ENCODE measurements at regions not wholly inside any gene's neighbourhood (a gene's known extent, or its start where the extent isn't known, plus 50 kb on each side); places are given as distances from the start of the nearest gene placed in this dataset.
"Not testable (repeated sequence)": the region's sequence is repeated elsewhere in the genome, so short reads cannot be mapped to it uniquely, and the experiment has no call there.

- in situ Hi-C loops (cut with MboI; ENCODE audit: low pct_unique_long_range_greater_than_20kb, low sequenced_read_pairs) = no loop called here
Measured at GRCh38 chr4:138826322-138826721, 189.3 kb upstream of the NOCT start.

GRCh38 chr4:138821331-138821730 lies 194.2 kb upstream of the NOCT start:
- no peak for DNase-seq
- in situ Hi-C loops (cut with MboI; ENCODE audit: low pct_unique_long_range_greater_than_20kb, low sequenced_read_pairs) = no loop called here

More at GRCh38 chr4:138826322-138826721, 189.3 kb upstream of the NOCT start:
- DNase-seq = no peak

DNA sequence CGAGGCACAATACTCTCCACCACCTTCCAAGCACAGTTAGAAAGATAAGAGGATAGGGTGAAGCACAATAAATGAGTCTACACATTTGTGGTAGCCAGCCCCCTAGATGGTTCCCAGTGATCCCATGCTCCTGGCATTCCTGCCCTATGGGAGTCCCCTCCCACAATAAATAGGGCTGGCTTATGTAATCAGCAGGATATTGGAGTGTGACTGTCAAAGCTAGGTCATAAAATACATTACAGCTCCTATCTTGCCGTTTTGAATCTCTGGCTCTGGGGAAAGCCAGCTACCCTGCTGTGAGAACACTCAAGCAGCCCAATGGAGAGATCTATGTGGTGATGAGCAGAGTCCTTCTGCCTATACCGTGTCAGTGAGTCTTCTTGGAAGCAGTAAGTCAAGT lies 198.7 kb upstream of the NOCT start:
- in situ Hi-C loops (cut with MboI; ENCODE audit: low pct_unique_long_range_greater_than_20kb, low sequenced_read_pairs) = no loop called here
- DNase-seq = no peak

DNA sequence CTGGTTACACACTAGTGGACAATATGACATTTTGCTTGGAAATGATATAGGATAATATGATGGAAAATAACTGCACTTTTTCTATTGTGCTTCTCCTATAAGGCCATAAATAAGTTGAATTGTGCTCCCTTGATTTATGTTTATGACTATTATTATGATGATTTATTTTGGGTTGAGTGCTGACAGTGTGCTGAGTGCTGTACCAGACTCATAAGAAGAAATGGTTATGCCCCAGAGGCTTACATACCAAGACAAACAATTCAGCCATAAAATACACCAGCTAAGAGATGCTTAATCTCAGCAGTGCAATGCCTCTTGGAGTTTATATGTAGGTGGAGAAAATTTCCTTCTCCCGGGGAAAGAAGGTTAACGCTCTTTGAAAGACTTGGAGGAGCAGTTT lies 199.8 kb upstream of the NOCT start:
- no peak for DNase-seq

GRCh38 chr4:138805736-138806135 lies 209.8 kb upstream of the NOCT start:
- in situ Hi-C loops (cut with MboI; ENCODE audit: low pct_unique_long_range_greater_than_20kb, low sequenced_read_pairs) = no loop called here
- no peak for DNase-seq

More for the DNA sequence above, 199.8 kb upstream of the NOCT start:
- in situ Hi-C loops (cut with MboI; ENCODE audit: low pct_unique_long_range_greater_than_20kb, low sequenced_read_pairs) = no loop called here

GRCh38 chr4:138804711-138805110 lies 210.9 kb upstream of the NOCT start:
- in situ Hi-C loops (cut with MboI; ENCODE audit: low pct_unique_long_range_greater_than_20kb, low sequenced_read_pairs) = no loop called here
- no peak for DNase-seq

DNA sequence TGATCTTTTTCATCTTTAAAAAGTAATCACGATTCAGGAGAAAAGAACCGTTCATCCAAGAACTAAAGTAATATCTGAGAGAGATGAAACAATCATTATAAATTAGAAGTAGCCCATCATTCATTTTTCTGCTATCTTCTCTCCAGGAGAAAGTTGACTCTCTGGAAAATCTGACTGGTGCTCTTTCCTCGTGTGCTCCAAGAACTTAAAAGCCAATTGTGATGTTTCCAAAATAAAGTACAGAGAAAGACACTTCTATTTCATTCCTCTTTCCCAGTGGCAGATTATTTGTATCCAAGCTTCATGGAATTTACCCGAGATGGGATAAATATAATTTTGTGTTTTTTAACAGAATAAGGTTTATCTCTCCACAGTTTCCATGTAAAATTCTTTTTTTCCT lies 212.5 kb upstream of the NOCT start:
- in situ Hi-C loops (cut with MboI; ENCODE audit: low pct_unique_long_range_greater_than_20kb, low sequenced_read_pairs) = no loop called here
- no peak for DNase-seq

DNA sequence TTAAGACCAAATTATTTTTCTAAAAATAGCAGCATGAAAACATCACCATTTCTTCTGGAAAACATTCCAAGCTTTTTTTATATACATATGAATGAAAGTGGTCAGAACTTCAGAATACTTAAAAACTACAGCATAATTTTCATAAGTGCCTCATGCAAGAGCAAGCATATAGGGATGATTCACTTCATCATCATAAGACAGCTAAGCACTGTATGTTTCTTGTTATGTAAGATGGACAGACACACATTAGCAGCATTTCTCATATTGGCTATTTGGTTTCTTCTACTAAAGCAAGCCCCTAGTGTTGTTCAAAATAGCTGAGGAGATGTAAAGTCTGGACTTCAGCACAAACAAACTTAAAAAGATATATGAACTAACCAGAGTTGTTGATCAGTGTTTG lies 213.1 kb upstream of the NOCT start:
- no peak for DNase-seq
- in situ Hi-C loops (cut with MboI; ENCODE audit: low pct_unique_long_range_greater_than_20kb, low sequenced_read_pairs) = no loop called here

DNA sequence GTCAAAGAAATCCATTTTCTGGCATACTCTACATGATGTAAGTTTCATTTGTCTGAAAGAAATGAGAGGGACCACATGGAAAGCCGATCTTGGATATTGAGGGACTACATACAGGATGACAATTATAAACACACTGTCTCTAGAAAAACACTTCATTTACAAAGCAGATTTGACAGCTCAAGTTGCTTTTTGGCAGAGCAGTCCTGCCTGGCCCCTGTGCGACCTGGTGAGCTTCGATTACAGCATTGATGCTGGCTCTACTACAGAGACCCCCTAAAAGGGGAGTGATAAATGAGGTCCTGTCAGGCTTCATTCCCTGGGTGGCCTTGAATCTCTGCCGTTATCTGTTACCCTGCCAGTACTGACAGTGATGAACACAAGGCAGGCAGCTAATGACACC lies 215.2 kb upstream of the NOCT start:
- in situ Hi-C loops (cut with MboI; ENCODE audit: low pct_unique_long_range_greater_than_20kb, low sequenced_read_pairs) = no loop called here
- no peak for DNase-seq

- DNase-seq = no peak
- in situ Hi-C loops (cut with MboI; ENCODE audit: low pct_unique_long_range_greater_than_20kb, low sequenced_read_pairs) = no loop called here
Measured at GRCh38 chr4:138798404-138798803, 217.2 kb upstream of the NOCT start.

GRCh38 chr4:138797646-138798045 lies 217.9 kb upstream of the NOCT start:
- in situ Hi-C loops (cut with MboI; ENCODE audit: low pct_unique_long_range_greater_than_20kb, low sequenced_read_pairs) = no loop called here
- no peak for DNase-seq

- in situ Hi-C loops (cut with MboI; ENCODE audit: low pct_unique_long_range_greater_than_20kb, low sequenced_read_pairs) = no loop called here
- DNase-seq = no peak
Measured at GRCh38 chr4:138796761-138797160, 218.8 kb upstream of the NOCT start.

GRCh38 chr4:138790706-138791340 lies 224.8 kb upstream of the NOCT start:
- in situ Hi-C loops (cut with MboI; ENCODE audit: low pct_unique_long_range_greater_than_20kb, low sequenced_read_pairs) = no loop called here
- no peak for DNase-seq

- DNase-seq = no peak
- in situ Hi-C loops (cut with MboI; ENCODE audit: low pct_unique_long_range_greater_than_20kb, low sequenced_read_pairs) = no loop called here
Measured at GRCh38 chr4:138789796-138790195, 225.8 kb upstream of the NOCT start.

DNA sequence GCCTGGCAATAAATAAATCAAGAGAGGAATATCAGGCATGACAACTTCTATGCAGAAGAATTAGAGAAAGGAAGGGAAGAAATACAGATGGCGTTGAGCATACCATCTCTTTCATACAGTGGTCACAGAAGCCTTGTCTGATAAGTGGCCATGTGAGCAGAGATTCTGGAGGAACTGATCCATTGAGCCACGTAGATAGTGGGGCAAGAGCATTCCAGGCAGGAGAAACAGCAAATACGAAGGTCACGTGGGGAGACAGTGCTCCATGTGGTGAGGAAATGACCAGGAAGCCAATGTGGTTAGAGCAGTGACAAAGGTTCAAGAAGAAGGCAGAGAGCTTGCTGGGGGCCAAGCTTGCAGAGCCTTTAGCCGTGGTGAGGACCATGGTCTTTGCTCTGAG lies 226.7 kb upstream of the NOCT start:
- in situ Hi-C loops (cut with MboI; ENCODE audit: low pct_unique_long_range_greater_than_20kb, low sequenced_read_pairs) = no loop called here
- DNase-seq = no peak

DNA sequence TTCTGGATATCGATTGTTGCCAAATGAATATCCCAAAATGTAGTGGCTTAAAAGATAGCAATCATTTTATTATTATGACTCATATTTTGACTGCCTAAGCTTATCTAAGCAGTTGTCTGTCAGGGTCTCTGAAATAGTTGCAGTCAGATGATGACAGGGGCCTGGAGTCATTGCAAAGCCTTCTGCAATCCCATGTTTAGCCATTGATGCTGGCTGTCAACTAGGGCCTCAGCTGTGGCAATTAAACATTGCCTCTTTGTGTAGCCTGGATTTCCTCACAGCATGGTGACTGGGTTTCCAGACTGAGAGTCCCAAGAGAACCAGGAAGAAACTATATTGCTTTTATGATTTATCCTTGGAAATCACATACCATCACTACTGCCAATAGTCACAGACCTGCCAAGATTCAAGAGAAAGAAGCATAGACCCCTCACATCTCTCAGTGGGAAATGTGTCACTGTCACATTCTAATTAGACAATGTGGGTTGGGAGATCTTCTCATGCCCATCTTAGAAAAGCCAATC lies 227.3 kb upstream of the NOCT start:
- DNase-seq = no peak
- in situ Hi-C loops (cut with MboI; ENCODE audit: low pct_unique_long_range_greater_than_20kb, low sequenced_read_pairs) = no loop called here

DNA sequence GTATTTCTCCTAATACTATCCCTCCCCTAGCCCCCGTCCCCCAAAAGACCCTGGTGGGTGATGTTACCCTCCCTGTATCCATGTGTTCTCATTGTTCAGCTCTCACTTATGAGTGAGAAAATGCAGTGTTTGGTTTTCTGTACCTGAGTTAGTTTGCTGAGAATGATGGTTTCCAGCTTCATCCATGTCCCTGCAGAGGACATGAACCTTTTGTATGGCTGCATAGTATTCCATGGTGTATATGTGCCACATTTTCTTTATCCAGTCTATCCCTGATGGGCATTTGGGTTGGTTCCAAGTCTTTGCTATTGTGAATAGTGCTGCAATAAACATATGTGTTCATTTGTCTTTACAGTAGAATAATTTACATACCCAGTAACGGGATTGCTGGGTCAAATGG lies 235.8 kb upstream of the NOCT start:
- in situ Hi-C loops (cut with MboI; ENCODE audit: low pct_unique_long_range_greater_than_20kb, low sequenced_read_pairs); DNase-seq: not testable (repeated sequence)

DNA sequence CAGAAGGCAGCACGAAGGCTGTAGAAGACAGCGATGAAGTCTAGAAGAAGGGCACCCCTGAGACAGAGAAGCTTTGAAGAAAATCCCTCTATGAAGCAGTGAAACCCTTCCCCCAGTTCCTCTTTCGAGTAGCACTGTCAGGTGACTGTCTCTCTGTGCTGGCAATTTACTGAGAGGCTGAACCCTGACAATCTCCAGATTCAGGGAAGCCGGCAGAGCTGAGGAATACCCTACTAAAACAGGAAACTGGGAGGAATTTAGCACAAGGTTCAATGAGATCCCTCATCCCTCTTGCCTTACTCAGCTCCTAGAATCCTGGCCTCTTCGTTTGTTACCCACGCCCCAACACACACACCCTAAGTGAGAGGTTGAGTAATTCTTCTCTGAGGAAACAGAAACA lies 239.7 kb upstream of the NOCT start:
- peak; percentile 9 for DNase-seq
- in situ Hi-C loops (cut with MboI; ENCODE audit: low pct_unique_long_range_greater_than_20kb, low sequenced_read_pairs) = no loop called here

- in situ Hi-C loops (cut with MboI; ENCODE audit: low pct_unique_long_range_greater_than_20kb, low sequenced_read_pairs) = no loop called here
- DNase-seq = no peak
Measured at GRCh38 chr4:138775489-138775888, 240.1 kb upstream of the NOCT start.

- in situ Hi-C loops (cut with MboI; ENCODE audit: low pct_unique_long_range_greater_than_20kb, low sequenced_read_pairs) = no loop called here
- no peak for DNase-seq
Measured at GRCh38 chr4:138774940-138775339, 240.6 kb upstream of the NOCT start.

DNA sequence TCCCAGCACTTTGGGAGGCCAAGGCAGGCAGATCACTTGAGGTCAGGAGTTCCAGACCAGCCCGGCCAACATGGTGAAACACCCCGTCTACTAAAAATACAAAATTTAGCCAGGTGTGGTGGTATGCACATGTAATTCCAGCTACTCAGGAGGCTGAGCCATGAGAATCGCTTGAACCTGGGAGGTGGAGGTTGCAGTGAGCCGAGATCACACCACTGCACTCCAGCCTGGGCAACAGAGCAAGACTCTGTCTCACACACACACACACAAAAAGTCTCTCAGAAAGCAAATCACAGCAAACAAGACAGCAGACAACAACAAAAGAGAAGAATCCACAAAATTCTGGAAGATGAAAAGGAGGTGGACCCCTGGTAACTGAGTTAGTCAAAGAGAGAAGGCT lies 241.5 kb upstream of the NOCT start:
- DNase-seq; in situ Hi-C loops (cut with MboI; ENCODE audit: low pct_unique_long_range_greater_than_20kb, low sequenced_read_pairs): not testable (repeated sequence)
